Heart right ventricle (tissue), 16 donors: ENCODE measurements at regions not wholly inside any gene's neighbourhood (a gene's known extent, or its start where the extent isn't known, plus 50 kb on each side); places are given as distances from the start of the nearest gene placed in this dataset.

Experiments used
- ATAC-seq, 8 donors: fragments of 200-7000 bp; cut with Tn5 transposase; one replicate each; pipeline ENCODE4 v1.9.1; 2020; ENCODE audit warnings: mild to moderate bottlenecking in 8 of 8, moderate library complexity in 8 of 8, moderate number of reproducible peaks in 1 of 8
- DNase-seq, 2 donors: peaks; one replicate each; pipeline ENCODE4 v3.0.0-alpha.2; 2020
- H3K27ac ChIP-seq, 10 donors: fragments of 200-600 bp; sonication (generic) in 2 of 10; one replicate each; pipeline versions ENCODE4 v1.5.0 to v1.8.0; 2020 to 2022; ENCODE audit warnings: mild to moderate bottlenecking in 3 of 10
- H3K27me3 ChIP-seq, 7 donors: fragments of 200-600 bp; one replicate each; pipeline ENCODE4 v1.8.0; 2021 to 2022; ENCODE audit warnings: mild to moderate bottlenecking in 2 of 7
- H3K36me3 ChIP-seq, 9 donors: fragments of 200-600 bp; sonication (generic) in 1 of 9; one replicate each; pipeline versions ENCODE4 v1.5.0 to v1.8.0; 2020 to 2022; ENCODE audit warnings: mild to moderate bottlenecking in 2 of 9
- H3K4me1 ChIP-seq, 9 donors: fragments of 200-600 bp; sonication (generic) in 1 of 9; one replicate each; pipeline versions ENCODE4 v1.5.0 to v1.8.0; 2020 to 2022; ENCODE audit warnings: mild to moderate bottlenecking in 4 of 9
- H3K4me3 ChIP-seq, 10 donors: fragments of 200-600 bp; sonication (generic) in 2 of 10; one replicate each; pipeline versions ENCODE4 v1.5.0 to v1.8.0; 2020 to 2022; ENCODE audit warnings: mild to moderate bottlenecking in 7 of 10, moderate library complexity in 2 of 10
- H3K9me3 ChIP-seq, 11 donors: fragments of 200-600 bp in 10 of 11; sonication (generic) in 2 of 11; one replicate each; pipeline versions ENCODE4 v1.5.0 to v1.8.0; 2013 to 2022; ENCODE audit warnings: mild to moderate bottlenecking in 2 of 11, control low read depth in 1 of 11, moderate library complexity in 1 of 11
- CTCF ChIP-seq, 9 donors: fragments of 200-600 bp; sonication (generic) in 2 of 9; IDR thresholded peaks; one replicate each; pipeline versions ENCODE4 v1.5.0 to v1.8.0; 2021 to 2022; ENCODE audit warnings: antibody characterized with exemption in 9 of 9, mild to moderate bottlenecking in 5 of 9, moderate library complexity in 1 of 9
- WGBS, 2 donors: extraction: QIAGEN DNeasy Blood & Tissue Kit; methylation state at CpG; one replicate each; pipeline ENCODE4 v1.1.7; 2013; ENCODE audit warnings: inconsistent platforms in 1 of 2; 5-methylcytosine and 5-hydroxymethylcytosine counted together
- intact Hi-C, 10 donors: fragments of 100-400 bp; cut with DNase I; formaldehyde crosslinking; loops; one replicate each; pipeline versions ENCODE4 v1.11.1 to v1.14.2; 2022
- donor health status: Arrhythmogenic right ventricular cardiomyopathy.
- donor health status: ischemic (EF 13 %, LVEDD 7.1; RV severe dilation, severe dysfunction).
- donor health status: healthy with polysubstance abuse.
- donor health status: DM: no; HTN: yes; CAD: no.
- donor health status: DM: no; HTN: no; CAD: no.
- donor health status: ischemic (EF 25% LVEDD 6.9; RV normal size, moderate dysfunction).
- donor health status: ischemic (EF 25% LVEDD 5.7; RV mildly dilated, moderate dysfunction).
- donor health status: healthy.
- donor health status: DM: yes; HTN: yes; CAD: no.
- donor health status: Ischemic cardiomyopathy.
- donor health status: ischemic (EF 35%, LVEDD 5.7; RV mildly dilated, moderate dysfunction).
- donor health status: nonischemic (EF 11% LVEDD 7.7; RV severe dilation, severe dysfunction).
- donor health status: DM: yes; HTN: yes; CAD: no.
- donor health status: PGD.
- donor health status: ischemic (EF 29% LVEDD 5.4; RV normal size, mild dysfunction).
- donor health status: nonischemic (EF 23%, LVEDD 6.1; RV moderate dilation, normal function).

DNA sequence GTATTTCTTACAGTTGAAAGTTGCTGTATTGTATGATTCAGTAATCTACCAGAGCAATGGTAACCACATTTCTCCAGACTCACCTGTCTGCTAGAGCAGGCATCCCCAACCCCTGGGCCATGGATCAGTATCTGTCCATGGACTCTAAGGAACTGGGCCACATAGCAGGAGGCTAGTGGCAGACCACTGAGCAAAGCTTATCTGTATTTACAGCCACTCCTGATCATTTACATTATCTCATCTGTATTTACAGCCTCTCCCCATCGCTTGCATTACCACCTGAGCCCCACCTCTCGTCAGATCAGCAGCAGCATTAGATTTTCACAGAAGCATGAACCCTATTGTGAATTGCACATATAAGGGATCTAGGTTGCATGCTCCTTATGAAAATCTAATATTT, 60.3 kb upstream of the MANEA start:
- TF ChIP-seq CTCF (IDR thresholded peaks at IDR 0.05), result no peak
- no peaks in the 10 kb centered on the region for H3K36me3 ChIP-seq
- no peak for DNase-seq
- no peaks in the 10 kb centered on the region for H3K27me3 ChIP-seq
- H3K4me3 ChIP-seq, result no peak overlapping the region
- no peak for ATAC-seq
- no peaks in the 10 kb centered on the region for H3K4me1 ChIP-seq
- no peak overlapping the region for H3K27ac ChIP-seq
- intact Hi-C loops, result no loop called here
- H3K9me3 ChIP-seq, result no peaks in the 10 kb centered on the region
- 54 to 62% methylated on average over 2 of the region's 2 CpGs for WGBS, 2 donors

DNA sequence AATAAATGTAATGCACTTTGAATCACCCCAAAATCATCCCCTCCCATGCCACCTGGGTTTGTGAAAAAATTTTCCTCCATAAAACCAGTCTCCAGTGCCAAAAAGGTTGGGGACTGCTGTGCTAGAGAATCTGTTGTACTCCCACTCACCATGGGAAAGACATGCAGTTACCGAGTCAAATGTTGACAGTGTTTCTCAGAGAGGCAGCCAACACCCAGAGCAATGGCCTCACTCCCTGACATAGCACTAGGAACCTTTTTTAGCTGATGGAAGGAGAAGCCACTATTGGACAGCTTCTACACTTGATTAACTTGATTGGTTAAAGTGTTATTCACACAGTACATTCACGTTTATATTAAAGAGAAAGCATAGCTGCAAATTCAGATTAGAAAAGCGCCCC, 59.8 kb upstream of the MANEA start:
- ATAC-seq, result no peak
- intact Hi-C loops, result no loop called here
- DNase-seq, result no peak
- no peaks in the 10 kb centered on the region for H3K36me3 ChIP-seq
- H3K4me1 ChIP-seq, result no peaks in the 10 kb centered on the region
- 68 to 72% methylated on average over 3 of the region's 3 CpGs for WGBS, 2 donors
- no peak overlapping the region for H3K27ac ChIP-seq
- no peak for TF ChIP-seq CTCF (IDR thresholded peaks at IDR 0.05)
- no peaks in the 10 kb centered on the region for H3K9me3 ChIP-seq
- H3K27me3 ChIP-seq, result no peaks in the 10 kb centered on the region
- H3K4me3 ChIP-seq, result no peak overlapping the region

DNA sequence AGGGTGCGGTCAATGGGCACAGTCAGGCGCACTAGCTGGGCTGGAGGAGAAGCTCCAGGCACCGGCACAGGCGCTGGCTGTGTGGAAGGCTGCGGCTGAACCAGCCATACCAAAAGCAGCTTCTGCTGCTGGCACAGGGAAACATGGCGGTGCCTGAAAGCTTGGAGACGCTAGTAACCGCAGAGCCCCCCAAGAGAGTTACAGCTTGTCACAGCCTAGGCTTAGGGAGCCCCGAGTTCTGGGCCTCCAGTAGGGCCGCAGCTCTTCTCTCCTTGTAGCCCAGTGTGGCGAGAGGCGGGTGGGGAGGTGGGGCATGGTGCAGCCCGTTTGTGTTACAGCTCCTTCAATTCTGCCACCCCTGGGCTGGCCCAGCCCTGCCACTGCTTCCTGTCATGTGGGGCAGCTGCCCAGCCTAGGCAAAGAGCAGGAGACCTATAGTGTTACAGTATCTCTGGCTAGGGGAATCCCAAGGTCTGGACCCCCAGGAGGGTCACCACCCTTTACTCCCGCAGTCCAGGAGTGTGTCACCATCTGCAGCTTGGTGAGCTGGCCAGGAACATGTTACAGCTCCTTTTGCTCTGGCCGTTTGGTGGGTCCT, 58.6 kb upstream of the MANEA start:
- no peaks in the 10 kb centered on the region for H3K36me3 ChIP-seq
- TF ChIP-seq CTCF (IDR thresholded peaks at IDR 0.05), result no peak
- no peak overlapping the region for H3K27ac ChIP-seq
- no peaks in the 10 kb centered on the region for H3K27me3 ChIP-seq
- no peak for ATAC-seq
- intact Hi-C loops, result no loop called here
- H3K4me3 ChIP-seq, result no peak overlapping the region
- no peaks in the 10 kb centered on the region for H3K4me1 ChIP-seq
- DNase-seq, result no peak
- H3K9me3 ChIP-seq, result no peaks in the 10 kb centered on the region
- 87 to 92% methylated on average over 15 of the region's 15 CpGs for WGBS, 2 donors

DNA sequence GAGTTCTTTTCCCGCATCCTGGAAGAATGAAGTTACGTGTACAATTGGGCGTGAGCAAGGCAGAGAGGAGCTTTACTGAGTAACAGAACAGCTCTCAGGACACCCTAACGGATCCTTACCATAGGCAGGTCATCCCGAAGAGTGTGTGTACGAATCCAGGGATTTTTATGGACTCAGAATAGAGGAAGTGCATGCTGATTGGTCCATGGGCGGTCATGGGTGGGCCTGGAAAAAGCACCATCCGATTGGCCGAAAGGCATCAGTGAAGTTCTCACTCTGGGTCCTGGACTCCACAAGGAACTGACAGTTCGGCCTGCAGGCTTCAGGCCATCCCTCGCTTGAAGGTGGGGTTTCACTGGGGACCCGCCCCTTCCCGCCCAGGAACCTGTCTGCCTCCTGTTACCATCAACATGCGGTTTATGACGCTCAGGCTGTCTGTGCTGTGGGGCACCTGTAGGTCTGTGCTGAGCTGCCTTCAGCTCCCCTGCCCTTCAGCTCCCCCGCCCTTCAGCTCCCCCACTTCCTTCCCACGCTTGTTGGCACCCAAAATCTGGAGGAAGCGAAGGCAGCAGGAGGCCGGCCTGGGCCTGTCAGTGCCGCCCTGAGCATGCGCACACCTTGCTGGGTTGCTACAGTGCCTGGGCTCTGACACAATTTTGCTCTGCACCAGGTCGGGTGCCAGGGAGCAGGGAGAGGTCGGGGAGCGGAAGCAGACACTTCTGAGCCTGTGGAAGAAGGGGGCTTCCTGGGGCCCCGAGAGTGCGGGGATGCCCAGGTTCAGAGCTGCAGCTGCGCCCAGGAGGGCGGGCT, 57.9 kb upstream of the MANEA start:
- Histone ChIP-seq H3K4me3 (no peak overlapping the region), H3K9me3 (no peaks in the 10 kb centered on the region), H3K4me1 (no peaks in the 10 kb centered on the region), H3K36me3 (no peaks in the 10 kb centered on the region), H3K27me3 (no peaks in the 10 kb centered on the region), H3K27ac (no peak overlapping the region)
- no peak for TF ChIP-seq CTCF (IDR thresholded peaks at IDR 0.05)
- DNase-seq (no peak), ATAC-seq (no peak)
- 91% methylated on average over 28 of the region's 28 CpGs for WGBS, 2 donors
- intact Hi-C loops, result no loop called here
